Prostate gland (tissue), 2 donors: ENCODE measurements at regions not wholly inside any gene's neighbourhood (a gene's known extent, or its start where the extent isn't known, plus 50 kb on each side); places are given as distances from the start of the nearest gene placed in this dataset.

ENCODE experiments used
- DNase-seq: peaks from one replicate; pipeline ENCODE4 v3.0.0-alpha.2; 2019; ENCODE audit warnings: low spot score
- H3K27ac ChIP-seq, 2 donors: fragments of 200-600 bp; sonication (generic); 2 replicates each; pipeline ENCODE4 v1.5.1; 2017 to 2019
- H3K27me3 ChIP-seq: fragments of 200-600 bp; sonication (generic); replicated peaks from 2 replicates; pipeline ENCODE4 v1.5.1; 2019; ENCODE audit not compliant: insufficient read depth
- H3K36me3 ChIP-seq, 2 donors: fragments of 200-600 bp; sonication (generic); 1 replicate in 1 of 2; 2 replicates in 1 of 2; pipeline versions ENCODE4 v1.5.1 to v1.8.1; 2017 to 2019
- H3K4me1 ChIP-seq: fragments of 200-600 bp; sonication (generic); replicated peaks from 2 replicates; pipeline ENCODE4 v1.5.1; 2019
- H3K4me3 ChIP-seq, 2 donors: fragments of 200-600 bp; sonication (generic); 2 replicates each; pipeline ENCODE4 v1.5.1; 2017 to 2019
- H3K9me3 ChIP-seq: fragments of 200-600 bp; sonication (generic); 2 replicates; pipeline ENCODE4 v1.5.1; 2017
- CTCF ChIP-seq, 4 experiments: fragments of 200-600 bp in 2 of 4; fragments of 450-650 bp in 2 of 4; sonication (generic) in 2 of 4; IDR thresholded peaks; 1 replicate in 3 of 4; 2 replicates in 1 of 4; pipeline ENCODE4 v1.5.1; 2016 to 2019; ENCODE audit warnings: antibody characterized with exemption in 4 of 4, mild to moderate bottlenecking in 2 of 4, moderate library complexity in 2 of 4
- POLR2A ChIP-seq: fragments of 450-650 bp; IDR thresholded peaks from one replicate; pipeline ENCODE4 v1.6.1; 2016; ENCODE audit warnings: antibody characterized with exemption, mild to moderate bottlenecking
- POLR2AphosphoS5 ChIP-seq: sonication (generic); formaldehyde crosslinking; IDR thresholded peaks from one replicate; pipeline ENCODE4 v1.6.1; 2017; ENCODE audit warnings: antibody characterized with exemption
- WGBS: methylation state at CpG from one replicate; pipeline ENCODE4 v1.1.5; 2018; 5-methylcytosine and 5-hydroxymethylcytosine counted together
- intact Hi-C: fragments of 100-400 bp; cut with DNase I; formaldehyde crosslinking; loops from one replicate; pipeline ENCODE4 v1.14.2; 2022

DNA sequence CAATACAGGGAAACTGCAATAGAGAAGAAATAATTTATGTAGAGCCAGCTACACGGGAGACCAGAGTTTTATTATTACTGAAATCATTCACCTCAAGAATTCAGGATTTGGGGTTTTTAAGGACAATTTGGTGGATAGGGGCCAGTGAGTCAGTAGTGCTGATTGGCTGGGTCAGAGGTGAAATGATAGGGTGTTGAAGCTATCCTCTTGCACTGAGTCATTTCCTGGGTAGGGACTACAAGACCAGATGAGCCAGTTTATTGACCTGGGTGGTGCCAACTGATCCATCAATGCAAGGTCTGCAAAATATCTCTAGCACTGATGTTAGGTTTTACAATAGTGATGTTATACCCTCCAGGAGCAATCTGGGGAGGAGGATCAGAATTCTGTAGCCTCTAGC, 486.3 kb downstream of the LRIG3 start:
- TF ChIP-seq POLR2A (no peak), POLR2AphosphoS5 (no peak), CTCF (IDR thresholded peaks at IDR 0.05) (no peak)
- Histone ChIP-seq H3K27ac (no peak overlapping the region), H3K4me3 (no peak overlapping the region), H3K4me1 (no peaks in the 10 kb centered on the region), H3K36me3 (no peaks in the 10 kb centered on the region), H3K9me3 (no peaks in the 10 kb centered on the region), H3K27me3 (peaks cover 4% of the 10 kb centered on the region)
- intact Hi-C loops = no loop called here
- DNase-seq = no peak
- WGBS = 95% methylated on average over 1 of the region's 1 CpG

DNA sequence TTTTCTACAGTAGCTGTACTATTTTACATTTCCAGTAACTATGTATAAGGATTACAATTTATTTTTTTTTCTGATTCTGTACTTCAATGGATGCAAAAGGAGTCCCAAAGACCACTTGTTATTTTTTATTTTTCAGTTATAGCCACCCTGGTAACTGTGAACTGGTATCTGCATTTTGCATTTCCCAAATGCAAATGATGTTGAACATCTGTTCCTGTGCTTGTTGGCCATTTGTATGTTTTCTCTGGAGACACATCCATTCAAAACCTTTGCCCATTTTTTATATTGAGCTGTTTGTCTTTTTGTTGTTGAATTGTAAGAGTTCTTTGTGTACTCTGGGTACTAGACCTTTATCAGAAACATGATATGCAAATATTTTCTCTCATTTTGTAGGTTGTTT, 485.6 kb downstream of the LRIG3 start:
- Histone ChIP-seq H3K9me3 (no peaks in the 10 kb centered on the region), H3K27ac (no peak overlapping the region), H3K27me3 (peaks cover 4% of the 10 kb centered on the region), H3K4me1 (no peaks in the 10 kb centered on the region), H3K4me3 (no peak overlapping the region), H3K36me3 (no peaks in the 10 kb centered on the region)
- no peak for TF ChIP-seq POLR2AphosphoS5
- no peak for TF ChIP-seq CTCF (IDR thresholded peaks at IDR 0.05)
- no peak for TF ChIP-seq POLR2A
- intact Hi-C loops = no loop called here
- DNase-seq = no peak

DNA sequence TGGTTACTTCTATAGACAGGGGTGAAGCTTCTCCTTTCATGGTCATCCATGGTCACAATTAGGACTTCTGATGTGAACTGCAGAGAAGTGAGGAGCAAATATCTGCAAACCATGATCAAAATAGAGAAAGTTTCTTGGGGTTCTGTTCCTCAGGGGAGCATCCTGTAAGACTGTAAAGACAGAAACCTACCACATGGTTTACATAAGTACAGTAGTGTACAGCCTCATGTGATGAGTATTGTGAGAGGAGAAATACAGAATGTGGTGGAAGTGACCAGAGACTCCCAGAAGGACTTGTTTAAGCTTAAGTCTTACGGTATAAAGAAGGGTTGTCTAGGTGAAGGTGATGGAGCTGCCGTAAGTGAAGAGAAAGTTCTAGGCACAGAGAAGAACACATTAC, 484.7 kb downstream of the LRIG3 start:
- DNase-seq = no peak
- no peak overlapping the region for H3K4me3 ChIP-seq
- H3K36me3 ChIP-seq = no peaks in the 10 kb centered on the region
- TF ChIP-seq POLR2AphosphoS5 (no peak), CTCF (IDR thresholded peaks at IDR 0.05) (no peak), POLR2A (no peak)
- H3K27ac ChIP-seq = no peak overlapping the region
- intact Hi-C loops = no loop called here
- no peaks in the 10 kb centered on the region for H3K9me3 ChIP-seq
- peaks cover 4% of the 10 kb centered on the region for H3K27me3 ChIP-seq
- 94% methylated on average over 2 of the region's 2 CpGs for WGBS
- no peaks in the 10 kb centered on the region for H3K4me1 ChIP-seq

- no peak for DNase-seq
- no peak overlapping the region for H3K4me3 ChIP-seq
- H3K4me1 ChIP-seq = no peaks in the 10 kb centered on the region
- H3K36me3 ChIP-seq = no peaks in the 10 kb centered on the region
- H3K9me3 ChIP-seq = no peaks in the 10 kb centered on the region
- no peak overlapping the region for H3K27ac ChIP-seq
- TF ChIP-seq CTCF (IDR thresholded peaks at IDR 0.05) (no peak), POLR2A (no peak)
- intact Hi-C loops = no loop called here
- H3K27me3 ChIP-seq = peaks cover 4% of the 10 kb centered on the region
- WGBS = 89% methylated on average over 2 of the region's 2 CpGs
Observed at GRCh38 chr12:58441483-58441882, 478.8 kb downstream of the LRIG3 start.

- no peak overlapping the region for H3K27ac ChIP-seq
- H3K4me3 ChIP-seq = no peak overlapping the region
- H3K27me3 ChIP-seq = no peaks in the 10 kb centered on the region
- H3K9me3 ChIP-seq = no peaks in the 10 kb centered on the region
- TF ChIP-seq POLR2AphosphoS5 (no peak), POLR2A (no peak), CTCF (IDR thresholded peaks at IDR 0.05) (no peak)
- H3K4me1 ChIP-seq = no peaks in the 10 kb centered on the region
- intact Hi-C loops = no loop called here
- no peak for DNase-seq
- no peaks in the 10 kb centered on the region for H3K36me3 ChIP-seq
Observed at GRCh38 chr12:58443273-58443980, 476.9 kb downstream of the LRIG3 start.
